Activated CD4-positive, alpha-beta memory T cell treated with anti-CD3 and anti-CD28 coated beads, Interleukin-2, amount 10 ng/mL, durations not matched to agents 7 days and 5 days (primary cell): ENCODE measurements at regions not wholly inside any gene's neighbourhood (a gene's known extent, or its start where the extent isn't known, plus 50 kb on each side); places are given as distances from the start of the nearest gene placed in this dataset.
A peak's percentile ranks its signal among the peaks of the same experiment; 100 is the strongest.

ENCODE experiments used
- CTCF ChIA-PET: fragments of 350-600 bp; sonication (Branson Sonifier 250); formaldehyde crosslinking; loops from one replicate; lab custom pipeline; 2021; ENCODE audit warnings: antibody characterized with exemption, inconsistent platforms; lab: Charles Lee
- POLR2A ChIA-PET: fragments of 350-600 bp; sonication (Branson Sonifier 250); formaldehyde crosslinking; loops from one replicate; lab custom pipeline; 2021; ENCODE audit warnings: antibody characterized with exemption; lab: Charles Lee
- DNase-seq: peaks from one replicate; pipeline ENCODE4 v3.0.0-alpha.2; 2020
- H3K27ac Mint-ChIP-seq: one replicate; pipeline ENCODE4 v1.8.0; 2021; ENCODE audit warnings: mild to moderate bottlenecking, mixed read lengths
- H3K27me3 Mint-ChIP-seq: one replicate; pipeline ENCODE4 v1.8.0; 2021; ENCODE audit warnings: mixed read lengths
- H3K36me3 Mint-ChIP-seq: one replicate; pipeline ENCODE4 v1.8.0; 2021; ENCODE audit warnings: low read depth, mixed read lengths
- H3K4me1 Mint-ChIP-seq: one replicate; pipeline ENCODE4 v1.8.0; 2021; ENCODE audit warnings: mixed read lengths
- H3K4me3 Mint-ChIP-seq: one replicate; pipeline ENCODE4 v1.8.0; 2021; ENCODE audit warnings: mild to moderate bottlenecking, mixed read lengths
- H3K9me3 Mint-ChIP-seq: one replicate; pipeline ENCODE4 v1.8.0; 2021; ENCODE audit warnings: mixed read lengths

- Mint-ChIP-seq H3K9me3 (no peaks in the 10 kb centered on the region), H3K4me1 (peaks cover 1% of the 10 kb centered on the region), H3K36me3 (no peaks in the 10 kb centered on the region), H3K27me3 (no peaks in the 10 kb centered on the region), H3K4me3 (no peak overlapping the region), H3K27ac (no peak overlapping the region)
- CTCF ChIA-PET = interaction anchor here (0.6 kb wide), 1 partner anchor 10 kb away, joined by 3 read pairs; no protein-coding TSS in a partner anchor
- POLR2A ChIA-PET = no interaction called here
- no peak for DNase-seq
Observed at GRCh38 chr4:81747242-81747930, 275.7 kb upstream of the RASGEF1B start.

- H3K9me3 Mint-ChIP-seq = no peaks in the 10 kb centered on the region
- no peak overlapping the region for H3K4me3 Mint-ChIP-seq
- ChIA-PET POLR2A (no interaction called here), CTCF (interaction anchor here (0.6 kb wide), 1 partner anchor 11 kb away, joined by 3 read pairs; no protein-coding TSS in a partner anchor)
- no peaks in the 10 kb centered on the region for H3K27me3 Mint-ChIP-seq
- H3K4me1 Mint-ChIP-seq = peaks cover 1% of the 10 kb centered on the region
- H3K36me3 Mint-ChIP-seq = no peaks in the 10 kb centered on the region
- H3K27ac Mint-ChIP-seq = no peak overlapping the region
- no peak for DNase-seq
Observed at GRCh38 chr4:81746773-81747172, 275.1 kb upstream of the RASGEF1B start.

GRCh38 chr4:81746071-81746470 is 274.4 kb upstream of the RASGEF1B start:
- POLR2A ChIA-PET = no interaction called here

GRCh38 chr4:81745050-81745449 is 273.3 kb upstream of the RASGEF1B start:
- CTCF ChIA-PET = no interaction called here

More at GRCh38 chr4:81746071-81746470, 274.4 kb upstream of the RASGEF1B start:
- CTCF ChIA-PET = no interaction called here
- Mint-ChIP-seq H3K9me3 (no peaks in the 10 kb centered on the region), H3K36me3 (no peaks in the 10 kb centered on the region), H3K27me3 (no peaks in the 10 kb centered on the region), H3K27ac (no peak overlapping the region), H3K4me1 (peaks cover 1% of the 10 kb centered on the region), H3K4me3 (no peak overlapping the region)
- DNase-seq = no peak

GRCh38 chr4:81743731-81744435 is 272.2 kb upstream of the RASGEF1B start:
- Mint-ChIP-seq H3K4me3 (no peak overlapping the region), H3K9me3 (no peaks in the 10 kb centered on the region), H3K27ac (no peak overlapping the region), H3K27me3 (no peaks in the 10 kb centered on the region), H3K4me1 (peaks cover 1% of the 10 kb centered on the region), H3K36me3 (no peaks in the 10 kb centered on the region)
- DNase-seq = no peak
- POLR2A ChIA-PET = no interaction called here
- CTCF ChIA-PET = no interaction called here

More at GRCh38 chr4:81745050-81745449, 273.3 kb upstream of the RASGEF1B start:
- no peaks in the 10 kb centered on the region for H3K9me3 Mint-ChIP-seq
- no peak for DNase-seq
- peaks cover 1% of the 10 kb centered on the region for H3K4me1 Mint-ChIP-seq
- H3K27me3 Mint-ChIP-seq = no peaks in the 10 kb centered on the region
- no peak overlapping the region for H3K27ac Mint-ChIP-seq
- no peaks in the 10 kb centered on the region for H3K36me3 Mint-ChIP-seq
- POLR2A ChIA-PET = no interaction called here
- no peak overlapping the region for H3K4me3 Mint-ChIP-seq

DNA sequence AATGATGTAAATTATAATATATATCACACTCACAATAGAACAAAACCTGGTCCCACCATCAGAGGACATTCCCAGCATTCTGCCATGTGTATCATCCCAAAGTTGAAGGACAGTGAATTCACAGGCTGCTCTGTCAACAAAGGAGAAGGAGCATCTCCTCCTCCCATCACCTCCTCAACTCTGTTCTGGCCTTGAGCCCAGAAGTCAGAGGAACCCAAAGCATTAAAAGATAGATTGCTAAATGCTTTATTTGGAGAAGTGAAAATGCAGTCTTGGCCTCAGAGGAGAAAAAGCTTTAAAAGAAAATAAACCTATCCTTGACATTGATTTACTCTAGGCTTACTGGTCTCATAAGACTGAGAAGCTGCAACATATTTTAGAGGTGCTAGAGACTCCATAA is 268.8 kb upstream of the RASGEF1B start:
- ChIA-PET CTCF (no interaction called here), POLR2A (no interaction called here)
- Mint-ChIP-seq H3K9me3 (no peaks in the 10 kb centered on the region), H3K4me1 (no peaks in the 10 kb centered on the region), H3K36me3 (no peaks in the 10 kb centered on the region), H3K4me3 (no peak overlapping the region), H3K27ac (no peak overlapping the region), H3K27me3 (no peaks in the 10 kb centered on the region)
- DNase-seq = no peak

DNA sequence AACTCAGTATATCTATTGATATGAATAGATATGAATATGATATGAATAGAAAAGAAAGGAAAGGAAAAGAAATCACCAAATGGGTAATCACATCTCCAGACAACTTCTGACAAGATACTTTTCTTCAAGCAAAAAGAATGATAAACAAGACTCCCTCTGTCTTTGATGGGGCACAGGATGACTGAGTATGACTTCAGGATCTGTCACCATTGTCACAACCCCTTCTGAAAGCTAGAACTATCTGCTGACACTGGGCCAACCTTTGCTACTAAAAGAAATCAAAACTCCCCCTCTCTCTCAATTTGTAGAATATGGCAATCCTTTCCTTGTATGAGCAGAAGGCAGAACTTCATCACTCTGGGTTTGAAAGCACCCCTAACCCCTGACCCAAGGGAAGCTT is 267.2 kb upstream of the RASGEF1B start:
- Mint-ChIP-seq H3K4me3 (no peak overlapping the region), H3K27ac (no peak overlapping the region), H3K36me3 (no peaks in the 10 kb centered on the region), H3K4me1 (no peaks in the 10 kb centered on the region), H3K9me3 (no peaks in the 10 kb centered on the region), H3K27me3 (peaks cover 3% of the 10 kb centered on the region)
- CTCF ChIA-PET = no interaction called here
- DNase-seq = no peak
- POLR2A ChIA-PET = no interaction called here

DNA sequence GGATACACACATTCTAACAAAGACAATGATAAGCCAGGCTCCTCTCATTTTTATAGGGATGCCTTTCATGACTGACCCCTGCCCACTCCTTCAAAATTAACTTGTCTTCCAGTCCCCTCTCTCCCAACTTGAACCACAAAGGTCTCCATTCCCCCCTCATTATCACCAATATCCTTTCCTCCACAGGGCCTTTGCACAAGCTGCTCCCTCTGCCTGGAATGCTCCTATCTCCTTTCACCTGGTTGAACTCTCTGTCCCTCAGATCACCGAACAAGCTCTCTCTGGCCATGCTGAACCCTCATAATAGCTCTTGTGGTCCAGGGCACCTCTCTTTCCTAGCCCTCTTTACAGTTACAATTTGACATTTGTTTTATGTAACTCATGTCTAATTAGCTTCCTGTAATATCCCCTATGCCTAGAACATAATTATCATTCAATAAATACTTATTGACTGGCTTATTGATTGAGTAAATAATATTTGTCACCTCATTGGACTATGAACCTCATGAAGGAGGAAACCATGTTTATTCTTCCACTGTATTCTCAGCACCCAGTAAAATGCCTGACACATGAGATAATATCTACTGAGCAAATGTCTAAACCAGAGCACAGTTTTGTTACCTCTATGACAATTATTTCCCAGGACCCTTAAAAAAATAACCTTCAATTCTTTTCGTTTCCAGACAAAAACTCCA is 266.3 kb upstream of the RASGEF1B start:
- peaks cover 3% of the 10 kb centered on the region for H3K27me3 Mint-ChIP-seq

DNA sequence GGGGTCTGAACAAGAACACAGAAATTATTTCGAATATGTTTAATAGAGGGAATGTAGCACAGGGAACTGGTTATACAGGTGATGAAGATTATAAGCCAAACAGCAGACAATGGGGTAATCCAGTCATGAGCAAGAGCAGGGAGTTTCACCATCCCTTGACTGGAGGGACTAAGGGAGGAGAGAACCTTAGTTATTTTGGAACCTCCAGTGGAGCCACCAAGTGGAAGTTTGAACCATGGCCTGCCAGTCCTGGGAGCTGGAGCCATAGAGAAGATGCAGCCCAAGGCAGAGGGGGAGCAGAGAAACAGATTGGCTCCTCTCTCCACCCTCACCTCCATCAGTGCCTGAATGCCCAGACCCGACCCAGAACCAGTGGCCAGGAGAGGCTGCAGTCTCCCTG is 264.6 kb upstream of the RASGEF1B start:
- DNase-seq = no peak
- peaks cover 3% of the 10 kb centered on the region for H3K27me3 Mint-ChIP-seq
- H3K36me3 Mint-ChIP-seq = no peaks in the 10 kb centered on the region
- H3K9me3 Mint-ChIP-seq = no peaks in the 10 kb centered on the region
- no peaks in the 10 kb centered on the region for H3K4me1 Mint-ChIP-seq
- ChIA-PET CTCF (no interaction called here), POLR2A (no interaction called here)
- H3K27ac Mint-ChIP-seq = no peak overlapping the region
- H3K4me3 Mint-ChIP-seq = no peak overlapping the region

More for the DNA sequence above, 266.3 kb upstream of the RASGEF1B start:
- Mint-ChIP-seq H3K4me1 (no peaks in the 10 kb centered on the region), H3K36me3 (no peaks in the 10 kb centered on the region), H3K9me3 (no peaks in the 10 kb centered on the region), H3K4me3 (no peak overlapping the region), H3K27ac (no peak overlapping the region)
- DNase-seq = no peak
- CTCF ChIA-PET = no interaction called here
- POLR2A ChIA-PET = no interaction called here

DNA sequence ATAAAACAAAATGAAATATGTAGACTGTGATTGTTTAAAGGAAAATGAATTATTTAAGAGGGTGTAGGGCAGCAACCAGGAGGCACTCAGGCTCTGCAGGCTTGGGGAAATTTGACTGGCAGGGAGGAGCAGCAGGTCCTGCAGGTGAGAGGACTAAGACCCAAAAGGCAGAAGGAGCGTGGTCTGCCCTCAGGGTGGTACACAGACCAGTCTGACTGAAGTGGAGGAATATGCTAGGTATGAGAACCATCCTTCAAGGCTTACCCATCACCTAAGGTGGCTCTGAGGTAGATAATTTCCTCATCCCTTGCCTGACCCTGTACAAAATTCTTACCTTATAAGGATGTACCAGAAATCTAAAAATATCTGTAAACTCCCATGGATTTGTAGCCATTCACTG is 261.3 kb upstream of the RASGEF1B start:
- CTCF ChIA-PET = no interaction called here

GRCh38 chr4:81724925-81725329 is 253.2 kb upstream of the RASGEF1B start:
- DNase-seq = peak; percentile 65
- Mint-ChIP-seq H3K4me1 (peaks cover 7% of the 10 kb centered on the region), H3K9me3 (no peaks in the 10 kb centered on the region), H3K4me3 (no peak overlapping the region), H3K27me3 (peaks cover 13% of the 10 kb centered on the region), H3K27ac (no peak overlapping the region), H3K36me3 (no peaks in the 10 kb centered on the region)
- ChIA-PET CTCF (no interaction called here), POLR2A (no interaction called here)

More for the DNA sequence above, 261.3 kb upstream of the RASGEF1B start:
- no peak overlapping the region for H3K4me3 Mint-ChIP-seq
- H3K27ac Mint-ChIP-seq = no peak overlapping the region
- POLR2A ChIA-PET = no interaction called here
- no peaks in the 10 kb centered on the region for H3K4me1 Mint-ChIP-seq
- no peaks in the 10 kb centered on the region for H3K9me3 Mint-ChIP-seq
- no peaks in the 10 kb centered on the region for H3K36me3 Mint-ChIP-seq
- H3K27me3 Mint-ChIP-seq = peaks cover 12% of the 10 kb centered on the region
- no peak for DNase-seq

DNA sequence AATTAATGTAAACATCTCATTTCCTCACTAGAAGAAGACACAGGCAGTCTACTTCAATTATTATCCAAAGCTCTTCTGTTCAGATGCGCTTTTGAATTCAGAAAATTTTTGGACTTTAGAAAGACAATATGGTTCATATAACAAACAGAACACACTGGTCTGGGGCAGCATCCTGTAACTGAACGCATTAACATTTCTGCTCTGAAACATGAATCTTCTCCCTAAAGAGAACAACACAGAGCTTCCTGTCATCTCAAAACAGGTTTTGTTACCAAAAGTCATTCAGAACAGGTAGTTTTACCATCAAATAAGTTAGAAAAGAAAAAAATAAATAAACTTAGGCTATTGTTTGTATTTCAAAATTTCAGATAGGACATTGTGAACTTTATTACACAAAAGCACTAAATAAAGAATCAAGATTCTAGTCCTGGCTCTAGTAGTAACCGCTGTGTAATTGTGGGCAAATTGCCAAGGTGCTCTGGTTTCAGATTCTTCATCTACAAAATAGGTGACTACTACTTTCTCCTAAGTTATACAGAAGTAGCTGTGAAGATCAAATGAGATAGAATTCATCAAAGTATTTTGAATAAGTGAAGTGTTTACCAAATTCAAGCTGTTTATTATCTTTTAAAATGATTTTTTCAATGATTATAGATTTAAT is 252.3 kb upstream of the RASGEF1B start:
- ChIA-PET POLR2A (no interaction called here), CTCF (no interaction called here)
- no peaks in the 10 kb centered on the region for H3K9me3 Mint-ChIP-seq
- no peak for DNase-seq
- H3K27ac Mint-ChIP-seq = no peak overlapping the region
- H3K4me3 Mint-ChIP-seq = no peak overlapping the region
- peaks cover 15% of the 10 kb centered on the region for H3K27me3 Mint-ChIP-seq
- peaks cover 7% of the 10 kb centered on the region for H3K4me1 Mint-ChIP-seq
- no peaks in the 10 kb centered on the region for H3K36me3 Mint-ChIP-seq
